ENCODE measurements at regions not wholly inside any gene's neighbourhood (a gene's known extent, or its start where the extent isn't known, plus 50 kb on each side); places are given as distances from the start of the nearest gene placed in this dataset.
"Not testable (repeated sequence)": the region's sequence is repeated elsewhere in the genome, so short reads cannot be mapped to it uniquely, and the experiment has no call there.

- DNase-seq (ENCODE audit: low spot score), result no peak
- no peak for TF ChIP-seq CTCF (IDR thresholded peaks at IDR 0.05; ENCODE audit: extremely low read depth, missing control alignments)
These were observed 96.6 kb downstream of the CDC7 start for GRCh38 chr1:91597215-91597614.

- no peak for DNase-seq (ENCODE audit: low spot score)
- TF ChIP-seq CTCF (IDR thresholded peaks at IDR 0.05; ENCODE audit: extremely low read depth, missing control alignments), result no peak
These were observed 100.0 kb downstream of the CDC7 start for GRCh38 chr1:91600431-91601337.

GRCh38 chr1:91601554-91602376 lies 101.1 kb downstream of the CDC7 start:
- TF ChIP-seq CTCF (IDR thresholded peaks at IDR 0.05; ENCODE audit: extremely low read depth, missing control alignments), result no peak

GRCh38 chr1:91603409-91603808 lies 102.8 kb downstream of the CDC7 start:
- no peak for DNase-seq (ENCODE audit: low spot score)
- no peak for TF ChIP-seq CTCF (IDR thresholded peaks at IDR 0.05; ENCODE audit: extremely low read depth, missing control alignments)

More at GRCh38 chr1:91601554-91602376, 101.1 kb downstream of the CDC7 start:
- no peak for DNase-seq (ENCODE audit: low spot score)

GRCh38 chr1:91604632-91605031 lies 104.0 kb downstream of the CDC7 start:
- no peak for DNase-seq (ENCODE audit: low spot score)
- TF ChIP-seq CTCF (IDR thresholded peaks at IDR 0.05; ENCODE audit: extremely low read depth, missing control alignments), result no peak

GRCh38 chr1:91605566-91605965 lies 104.9 kb downstream of the CDC7 start:
- no peak for DNase-seq (ENCODE audit: low spot score)
- TF ChIP-seq CTCF (IDR thresholded peaks at IDR 0.05; ENCODE audit: extremely low read depth, missing control alignments), result no peak

GRCh38 chr1:91606546-91607078 lies 106.0 kb downstream of the CDC7 start:
- DNase-seq (ENCODE audit: low spot score), result no peak
- TF ChIP-seq CTCF (IDR thresholded peaks at IDR 0.05; ENCODE audit: extremely low read depth, missing control alignments), result no peak

- DNase-seq (ENCODE audit: low spot score), result not testable (repeated sequence)
These were observed 107.0 kb downstream of the CDC7 start for GRCh38 chr1:91607686-91608085.
